Erythroblast (primary cell): ENCODE measurements at regions not wholly inside any gene's neighbourhood (a gene's known extent, or its start where the extent isn't known, plus 50 kb on each side); places are given as distances from the start of the nearest gene placed in this dataset.

Experiments
- GATA1 ChIP-seq: IDR thresholded peaks from 2 replicates; pipeline ENCODE4 v1.6.1; 2011; ENCODE audit warnings: low read depth, mild to moderate bottlenecking, control low read depth, low read length, moderate library complexity
- POLR2A ChIP-seq: IDR thresholded peaks from 2 replicates; pipeline ENCODE4 v1.6.1; 2011; ENCODE audit warnings: mild to moderate bottlenecking, low read length

GRCh38 chr15:81909011-81909358, 136.8 kb downstream of the MEX3B start:
- TF ChIP-seq POLR2A (no peak), GATA1 (no peak)
